Aorta (tissue), 5 donors: ENCODE measurements at regions not wholly inside any gene's neighbourhood (a gene's known extent, or its start where the extent isn't known, plus 50 kb on each side); places are given as distances from the start of the nearest gene placed in this dataset.

Experiments used
- ATAC-seq: fragments of 200-7000 bp; cut with Tn5 transposase; one replicate; pipeline ENCODE4 v1.9.1; 2022; ENCODE audit warnings: moderate library complexity; ENCODE audit not compliant: low FRiP score
- DNase-seq, 2 donors: peaks; one replicate each; pipeline ENCODE4 v3.0.0-alpha.2; 2020
- H3K27ac ChIP-seq, 2 donors: one replicate each; pipeline ENCODE4 v1.5.1; 2013; ENCODE audit warnings: low read length in 2 of 2, mild to moderate bottlenecking in 2 of 2, moderate library complexity in 2 of 2, control low read depth in 1 of 2, inconsistent platforms in 1 of 2, low read depth in 1 of 2
- H3K27me3 ChIP-seq, 2 donors: one replicate each; pipeline ENCODE4 v1.6.1; 2013; ENCODE audit warnings: control low read depth in 1 of 2, low read length in 1 of 2, mild to moderate bottlenecking in 1 of 2, moderate library complexity in 1 of 2; ENCODE audit not compliant: insufficient read depth in 2 of 2, control insufficient read depth in 1 of 2
- H3K36me3 ChIP-seq, 2 donors: one replicate each; pipeline ENCODE4 v1.6.1; 2013; ENCODE audit warnings: control low read depth in 1 of 2, low read length in 1 of 2, mild to moderate bottlenecking in 1 of 2; ENCODE audit not compliant: insufficient read depth in 2 of 2, control insufficient read depth in 1 of 2
- H3K4me1 ChIP-seq, 2 donors: one replicate each; pipeline ENCODE4 v1.6.1; 2013; ENCODE audit warnings: low read length in 2 of 2, control low read depth in 1 of 2, mild to moderate bottlenecking in 1 of 2, moderate library complexity in 1 of 2; ENCODE audit not compliant: insufficient read depth in 2 of 2, control insufficient read depth in 1 of 2
- H3K4me3 ChIP-seq, 2 donors: one replicate each; pipeline ENCODE4 v1.5.1; 2013; ENCODE audit warnings: low read length in 2 of 2, control low read depth in 1 of 2, mild to moderate bottlenecking in 1 of 2
- H3K9me3 ChIP-seq: one replicate; pipeline ENCODE4 v1.6.1; 2013; ENCODE audit warnings: mild to moderate bottlenecking, low read length; ENCODE audit not compliant: control insufficient read depth
- WGBS, 2 donors: extraction: QIAGEN DNeasy Blood & Tissue Kit; methylation state at CpG; one replicate each; pipeline ENCODE4 v1.1.7; 2013; 5-methylcytosine and 5-hydroxymethylcytosine counted together
- intact Hi-C, 2 donors: fragments of 100-400 bp; cut with DNase I; formaldehyde crosslinking; loops; one replicate each; pipeline versions ENCODE4 v1.14.2 to v1.15.0; 2022
- donor health status: healthy with polysubstance abuse.
- donor health status: Bipolar disorder and iron deficiency.
- donor health status: DM: no; HTN: no; CAD: no.
- donor health status: DM: no; HTN: no; CAD: no.
- donor health status: DM: yes; HTN: yes; CAD: no.

DNA sequence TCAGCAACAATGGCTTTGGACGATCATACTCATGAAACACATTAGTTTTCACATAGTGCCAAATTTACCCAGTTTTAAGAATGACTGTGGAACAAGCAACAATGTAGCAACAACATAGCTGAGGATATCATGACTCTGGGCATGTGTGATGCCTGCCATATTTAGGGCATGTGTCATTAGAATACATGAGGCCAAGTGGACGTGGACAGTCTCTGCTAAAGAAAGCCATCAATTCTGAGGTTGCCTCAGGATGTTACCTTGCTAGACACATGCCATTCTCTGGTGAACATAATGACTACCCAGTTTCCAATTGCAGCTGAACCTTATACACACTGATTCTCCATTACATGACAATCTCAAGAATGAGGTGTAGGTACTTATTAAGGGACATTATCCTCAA lies 103.3 kb upstream of the ADAMTS19 start:
- Histone ChIP-seq H3K27me3 (no peaks in the 10 kb centered on the region), H3K27ac (no peak overlapping the region), H3K9me3 (no peaks in the 10 kb centered on the region), H3K4me3 (no peak overlapping the region), H3K4me1 (no peaks in the 10 kb centered on the region), H3K36me3 (no peaks in the 10 kb centered on the region)
- intact Hi-C loops = no loop called here
- WGBS, 2 donors = 9 to 30% methylated on average over 2 of the region's 2 CpGs
- DNase-seq (no peak), ATAC-seq (no peak)

DNA sequence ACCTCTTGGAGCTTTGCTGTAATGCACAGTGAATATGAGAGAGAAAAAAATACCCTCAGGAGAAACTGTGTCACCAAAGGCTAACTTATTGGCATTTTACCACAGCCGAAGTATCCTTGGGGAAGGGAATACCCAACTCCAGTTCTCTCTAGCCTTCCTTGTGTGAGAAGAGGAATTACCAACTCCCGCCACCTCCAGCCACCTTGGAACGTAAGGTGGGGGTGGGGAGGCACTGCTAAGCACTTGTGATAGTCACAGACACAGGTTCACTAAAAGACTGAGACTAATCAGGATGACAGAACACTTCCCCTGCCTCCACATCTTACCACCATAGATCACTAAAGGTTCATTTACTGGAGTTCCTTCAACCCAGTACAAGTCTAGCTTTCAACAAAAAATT lies 102.0 kb upstream of the ADAMTS19 start:
- Histone ChIP-seq H3K36me3 (no peaks in the 10 kb centered on the region), H3K9me3 (no peaks in the 10 kb centered on the region), H3K4me3 (no peak overlapping the region), H3K27me3 (no peaks in the 10 kb centered on the region), H3K4me1 (no peaks in the 10 kb centered on the region), H3K27ac (no peak overlapping the region)
- WGBS, 2 donors = 97 to 99% methylated on average over 3 of the region's 3 CpGs
- intact Hi-C loops = no loop called here
- ATAC-seq (no peak), DNase-seq (no peak)

DNA sequence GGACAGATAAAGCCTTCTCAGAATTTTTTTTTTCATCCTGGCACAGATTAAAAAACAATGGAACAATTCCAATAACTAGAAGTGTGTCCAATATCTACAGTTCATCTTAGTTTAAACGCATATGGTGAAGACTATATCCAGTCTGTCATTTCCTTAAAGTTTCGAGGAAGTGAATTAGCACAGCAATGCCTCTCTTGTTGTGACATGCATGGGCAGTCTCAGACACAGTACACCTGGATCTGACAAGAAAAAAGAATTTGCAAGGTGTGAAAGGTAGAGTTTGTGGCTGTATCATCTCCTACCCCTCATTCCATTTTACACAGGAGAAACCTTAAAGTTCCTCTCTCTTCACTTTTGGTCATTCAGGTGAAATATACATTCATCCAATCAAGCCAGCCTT lies 100.6 kb upstream of the ADAMTS19 start:
- DNase-seq (no peak), ATAC-seq (no peak)
- 70 to 74% methylated on average over 2 of the region's 2 CpGs for WGBS, 2 donors
- Histone ChIP-seq H3K36me3 (no peaks in the 10 kb centered on the region), H3K27ac (no peak overlapping the region), H3K4me1 (no peaks in the 10 kb centered on the region), H3K27me3 (no peaks in the 10 kb centered on the region), H3K9me3 (no peaks in the 10 kb centered on the region), H3K4me3 (no peak overlapping the region)
- intact Hi-C loops = no loop called here

GRCh38 chr5:129361441-129362025 lies 98.6 kb upstream of the ADAMTS19 start:
- no peaks in the 10 kb centered on the region for H3K4me1 ChIP-seq
- no peak overlapping the region for H3K27ac ChIP-seq
- WGBS, 2 donors = 76 to 83% methylated on average over 1 of the region's 1 CpG
- H3K9me3 ChIP-seq = no peaks in the 10 kb centered on the region
- intact Hi-C loops = no loop called here
- H3K4me3 ChIP-seq = no peak overlapping the region
- no peaks in the 10 kb centered on the region for H3K36me3 ChIP-seq
- H3K27me3 ChIP-seq = no peaks in the 10 kb centered on the region
- ATAC-seq = no peak
- DNase-seq = no peak

- no peak overlapping the region for H3K27ac ChIP-seq
- H3K27me3 ChIP-seq = no peaks in the 10 kb centered on the region
- no peak overlapping the region for H3K4me3 ChIP-seq
- H3K36me3 ChIP-seq = no peaks in the 10 kb centered on the region
- no peaks in the 10 kb centered on the region for H3K9me3 ChIP-seq
- ATAC-seq (no peak), DNase-seq (no peak)
- intact Hi-C loops = no loop called here
- no peaks in the 10 kb centered on the region for H3K4me1 ChIP-seq
Observed at GRCh38 chr5:129362456-129362855, 97.6 kb upstream of the ADAMTS19 start.

GRCh38 chr5:129363991-129364390 lies 96.1 kb upstream of the ADAMTS19 start:
- ATAC-seq (no peak), DNase-seq (no peak)
- Histone ChIP-seq H3K4me3 (no peak overlapping the region), H3K4me1 (no peaks in the 10 kb centered on the region), H3K36me3 (no peaks in the 10 kb centered on the region), H3K9me3 (no peaks in the 10 kb centered on the region), H3K27me3 (no peaks in the 10 kb centered on the region), H3K27ac (no peak overlapping the region)
- intact Hi-C loops = no loop called here

- intact Hi-C loops = no loop called here
- H3K27me3 ChIP-seq = no peaks in the 10 kb centered on the region
- DNase-seq (no peak), ATAC-seq (no peak)
- no peaks in the 10 kb centered on the region for H3K9me3 ChIP-seq
- H3K4me3 ChIP-seq = no peak overlapping the region
- no peak overlapping the region for H3K27ac ChIP-seq
- H3K4me1 ChIP-seq = no peaks in the 10 kb centered on the region
- 18 to 28% methylated on average over 1 of the region's 1 CpG for WGBS, 2 donors
- no peaks in the 10 kb centered on the region for H3K36me3 ChIP-seq
Observed at GRCh38 chr5:129367883-129368282, 92.2 kb upstream of the ADAMTS19 start.

DNA sequence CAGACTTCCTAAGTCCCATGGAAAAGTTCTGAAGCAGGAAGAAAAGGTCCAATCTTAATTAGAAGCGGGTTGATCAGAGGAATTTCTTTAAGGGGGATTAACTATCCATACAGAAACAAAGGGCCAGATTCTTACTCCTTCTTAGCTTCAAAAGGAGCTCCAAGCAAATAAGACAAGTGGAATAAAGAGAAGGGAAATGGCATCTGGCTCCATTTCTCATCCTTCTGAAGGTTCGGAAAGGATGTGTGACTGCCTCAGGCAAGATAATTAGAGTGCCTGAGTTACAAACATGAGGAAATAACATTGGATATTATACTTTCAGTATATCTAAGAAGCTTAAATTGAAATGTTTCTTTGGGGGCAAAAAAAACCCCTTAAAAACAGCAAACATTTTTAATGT lies 88.1 kb upstream of the ADAMTS19 start:
- 80 to 85% methylated on average over 2 of the region's 2 CpGs for WGBS, 2 donors
- Histone ChIP-seq H3K4me3 (no peak overlapping the region), H3K9me3 (no peaks in the 10 kb centered on the region), H3K27ac (no peak overlapping the region), H3K27me3 (no peaks in the 10 kb centered on the region), H3K4me1 (no peaks in the 10 kb centered on the region), H3K36me3 (no peaks in the 10 kb centered on the region)
- DNase-seq = no peak
- ATAC-seq = no peak
- intact Hi-C loops = no loop called here

DNA sequence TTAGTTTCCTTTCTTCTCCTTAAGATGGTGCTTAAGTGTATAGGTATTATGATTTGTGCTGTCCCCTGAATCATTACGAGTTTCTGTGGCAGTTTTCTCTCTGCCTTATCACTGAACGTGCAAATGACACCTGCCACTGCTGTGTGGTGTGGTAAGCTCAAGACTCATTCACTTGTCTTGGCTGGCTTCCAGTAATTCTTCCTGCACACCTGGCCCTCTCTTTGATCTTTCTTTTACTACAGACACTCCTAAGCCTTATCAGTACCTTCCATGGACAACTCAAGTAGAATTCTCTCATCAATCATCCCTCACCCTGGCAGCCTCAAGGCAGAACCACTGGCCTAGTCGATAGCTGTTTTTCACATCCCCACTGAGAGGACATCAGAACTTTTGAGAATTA lies 82.6 kb upstream of the ADAMTS19 start:
- Histone ChIP-seq H3K4me3 (no peak overlapping the region), H3K27me3 (no peaks in the 10 kb centered on the region), H3K27ac (no peak overlapping the region), H3K36me3 (no peaks in the 10 kb centered on the region), H3K9me3 (no peaks in the 10 kb centered on the region), H3K4me1 (no peaks in the 10 kb centered on the region)
- 76 to 84% methylated on average over 3 of the region's 3 CpGs for WGBS, 2 donors
- intact Hi-C loops = no loop called here
- no peak for DNase-seq
- ATAC-seq = no peak
